ENCODE measurements at regions not wholly inside any gene's neighbourhood (a gene's known extent, or its start where the extent isn't known, plus 50 kb on each side); places are given as distances from the start of the nearest gene placed in this dataset.
"Not testable (repeated sequence)": the region's sequence is repeated elsewhere in the genome, so short reads cannot be mapped to it uniquely, and the experiment has no call there.

- TF ChIP-seq POLR2AphosphoS5 (IDR thresholded peaks at IDR 0.05; ENCODE audit: low read depth, low read length); POLR2A (IDR thresholded peaks at IDR 0.05; ENCODE audit: low read depth, low read length); TAF1 (IDR thresholded peaks at IDR 0.05; ENCODE audit: borderline replicate concordance, low read depth, low read length): not testable (repeated sequence)
Observed at GRCh38 chr5:155672001-155672400, 655.0 kb upstream of the SGCD start.

Data from GM12892 (cell line).